ENCODE measurements at regions not wholly inside any gene's neighbourhood (a gene's known extent, or its start where the extent isn't known, plus 50 kb on each side); places are given as distances from the start of the nearest gene placed in this dataset.

- H3K27me3 ChIP-seq (ENCODE audit: insufficient read depth, low read length): no peaks in the 10 kb centered on the region
- no peaks in the 10 kb centered on the region for H3K9me3 ChIP-seq (ENCODE audit: low read length)
- no peak for TF ChIP-seq EZH2 (IDR thresholded peaks at IDR 0.05; ENCODE audit: borderline replicate concordance, low read length)
- TF ChIP-seq, protein P1, sequence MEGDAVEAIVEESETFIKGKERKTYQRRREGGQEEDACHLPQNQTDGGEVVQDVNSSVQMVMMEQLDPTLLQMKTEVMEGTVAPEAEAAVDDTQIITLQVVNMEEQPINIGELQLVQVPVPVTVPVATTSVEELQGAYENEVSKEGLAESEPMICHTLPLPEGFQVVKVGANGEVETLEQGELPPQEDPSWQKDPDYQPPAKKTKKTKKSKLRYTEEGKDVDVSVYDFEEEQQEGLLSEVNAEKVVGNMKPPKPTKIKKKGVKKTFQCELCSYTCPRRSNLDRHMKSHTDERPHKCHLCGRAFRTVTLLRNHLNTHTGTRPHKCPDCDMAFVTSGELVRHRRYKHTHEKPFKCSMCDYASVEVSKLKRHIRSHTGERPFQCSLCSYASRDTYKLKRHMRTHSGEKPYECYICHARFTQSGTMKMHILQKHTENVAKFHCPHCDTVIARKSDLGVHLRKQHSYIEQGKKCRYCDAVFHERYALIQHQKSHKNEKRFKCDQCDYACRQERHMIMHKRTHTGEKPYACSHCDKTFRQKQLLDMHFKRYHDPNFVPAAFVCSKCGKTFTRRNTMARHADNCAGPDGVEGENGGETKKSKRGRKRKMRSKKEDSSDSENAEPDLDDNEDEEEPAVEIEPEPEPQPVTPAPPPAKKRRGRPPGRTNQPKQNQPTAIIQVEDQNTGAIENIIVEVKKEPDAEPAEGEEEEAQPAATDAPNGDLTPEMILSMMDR (IDR thresholded peaks at IDR 0.05; ENCODE audit: low read length): no peak
- H3K27ac ChIP-seq (ENCODE audit: low read depth, low read length, poor library complexity, severe bottlenecking): no peak overlapping the region
- no peak overlapping the region for H2AFZ ChIP-seq (ENCODE audit: low read length)
- H3K4me2 ChIP-seq (ENCODE audit: low read length): no peak overlapping the region
- no peak overlapping the region for H3K4me3 ChIP-seq (ENCODE audit: low read depth, low read length, poor library complexity, severe bottlenecking)
- no peaks in the 10 kb centered on the region for H3K4me1 ChIP-seq (ENCODE audit: insufficient read depth, low read length, severe bottlenecking)
- no peak overlapping the region for H3K9ac ChIP-seq (ENCODE audit: low read length)
- H4K20me1 ChIP-seq (ENCODE audit: insufficient read depth, low read length): no peaks in the 10 kb centered on the region
- no peaks in the 10 kb centered on the region for H3K36me3 ChIP-seq (ENCODE audit: insufficient read depth, low read length)
- no peaks in the 10 kb centered on the region for H3K79me2 ChIP-seq (ENCODE audit: insufficient read depth, low read length)
- H3F3A ChIP-seq (ENCODE audit: insufficient read depth, low read length): no peaks in the 10 kb centered on the region
- H3K9me2 ChIP-seq (ENCODE audit: low read depth, low read length): no peaks in the 10 kb centered on the region
These were observed 444.7 kb downstream of the HS3ST3B1 start for GRCh38 chr17:14745541-14745940.

DNA sequence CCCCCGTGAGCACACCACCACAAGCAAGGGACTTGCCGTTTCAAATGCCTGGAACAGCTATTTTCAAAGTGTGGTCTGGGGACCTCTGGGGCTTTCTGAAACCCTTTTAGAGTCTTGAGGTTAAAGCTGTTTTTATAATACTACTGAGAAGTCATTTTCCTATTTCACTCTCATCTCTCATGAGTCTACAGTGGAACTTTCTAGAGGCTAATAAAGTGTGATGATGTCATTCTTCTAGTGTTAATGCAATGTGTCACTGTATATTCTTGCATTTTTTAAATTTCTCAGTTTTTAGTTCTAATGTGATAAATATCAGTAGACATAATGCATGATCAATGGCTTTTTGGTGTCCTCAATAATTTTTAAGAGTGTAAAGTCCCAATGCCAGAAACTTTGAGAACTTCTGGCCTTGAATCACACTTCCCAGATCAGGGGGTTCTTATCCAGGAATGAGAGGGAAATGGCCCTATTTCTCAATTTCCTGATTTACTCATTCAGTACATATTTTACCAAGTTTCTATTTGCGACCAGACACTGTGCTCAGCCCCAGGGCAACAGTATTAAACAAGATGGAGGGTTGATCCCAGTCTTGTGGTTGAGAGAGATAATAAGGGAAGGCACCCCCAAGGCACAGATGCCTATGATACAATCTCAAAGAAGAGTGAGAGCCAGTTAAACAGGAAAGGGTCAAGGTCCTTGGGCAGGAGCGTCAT, 444.0 kb downstream of the HS3ST3B1 start:
- Histone ChIP-seq H3F3A (ENCODE audit: insufficient read depth, low read length) (no peaks in the 10 kb centered on the region), H3K4me1 (ENCODE audit: insufficient read depth, low read length, severe bottlenecking) (no peaks in the 10 kb centered on the region), H2AFZ (ENCODE audit: low read length) (no peak overlapping the region), H3K4me2 (ENCODE audit: low read length) (no peak overlapping the region), H3K27ac (ENCODE audit: low read depth, low read length, poor library complexity, severe bottlenecking) (no peak overlapping the region), H4K20me1 (ENCODE audit: insufficient read depth, low read length) (no peaks in the 10 kb centered on the region), H3K36me3 (ENCODE audit: insufficient read depth, low read length) (no peaks in the 10 kb centered on the region), H3K9me3 (ENCODE audit: low read length) (no peaks in the 10 kb centered on the region), H3K79me2 (ENCODE audit: insufficient read depth, low read length) (no peaks in the 10 kb centered on the region), H3K9me2 (ENCODE audit: low read depth, low read length) (no peaks in the 10 kb centered on the region), H3K4me3 (ENCODE audit: low read depth, low read length, poor library complexity, severe bottlenecking) (no peak overlapping the region), H3K27me3 (ENCODE audit: insufficient read depth, low read length) (no peaks in the 10 kb centered on the region), H3K9ac (ENCODE audit: low read length) (no peak overlapping the region)
- no peak for TF ChIP-seq EZH2 (IDR thresholded peaks at IDR 0.05; ENCODE audit: borderline replicate concordance, low read length)
- TF ChIP-seq, protein P1 (IDR thresholded peaks at IDR 0.05; ENCODE audit: low read length): no peak

DNA sequence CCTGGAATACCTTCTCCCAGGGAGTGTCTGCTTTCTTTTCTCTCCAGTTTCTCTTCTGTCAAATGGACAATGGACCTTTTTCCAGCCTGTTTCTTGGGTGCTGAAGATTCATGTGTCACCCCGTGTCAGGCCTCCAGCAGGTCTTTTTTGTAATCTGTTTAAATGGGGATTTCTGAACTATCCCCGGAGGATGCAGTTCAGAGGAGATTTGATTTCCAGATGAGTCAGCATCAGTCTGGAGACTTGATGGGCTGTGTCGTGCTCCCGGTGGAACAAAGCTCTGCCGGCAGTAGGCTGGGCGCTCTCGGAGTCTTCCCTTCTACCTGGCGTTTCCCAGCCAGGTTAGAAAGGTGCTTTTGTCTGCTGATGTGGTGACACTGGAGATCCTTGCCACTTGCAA, 440.6 kb downstream of the HS3ST3B1 start:
- TF ChIP-seq EZH2 (IDR thresholded peaks at IDR 0.05; ENCODE audit: borderline replicate concordance, low read length): no peak
- TF ChIP-seq, protein P1 (IDR thresholded peaks at IDR 0.05; ENCODE audit: low read length): no peak
- H2AFZ ChIP-seq (ENCODE audit: low read length): no peak overlapping the region
- no peaks in the 10 kb centered on the region for H3K9me2 ChIP-seq (ENCODE audit: low read depth, low read length)
- H3K27ac ChIP-seq (ENCODE audit: low read depth, low read length, poor library complexity, severe bottlenecking): no peak overlapping the region
- no peak overlapping the region for H3K4me3 ChIP-seq (ENCODE audit: low read depth, low read length, poor library complexity, severe bottlenecking)
- H3F3A ChIP-seq (ENCODE audit: insufficient read depth, low read length): no peaks in the 10 kb centered on the region
- H3K27me3 ChIP-seq (ENCODE audit: insufficient read depth, low read length): no peaks in the 10 kb centered on the region
- H3K36me3 ChIP-seq (ENCODE audit: insufficient read depth, low read length): no peaks in the 10 kb centered on the region
- H3K9ac ChIP-seq (ENCODE audit: low read length): no peak overlapping the region
- H3K79me2 ChIP-seq (ENCODE audit: insufficient read depth, low read length): no peaks in the 10 kb centered on the region
- H3K4me2 ChIP-seq (ENCODE audit: low read length): no peak overlapping the region
- no peaks in the 10 kb centered on the region for H3K9me3 ChIP-seq (ENCODE audit: low read length)
- H4K20me1 ChIP-seq (ENCODE audit: insufficient read depth, low read length): no peaks in the 10 kb centered on the region
- no peaks in the 10 kb centered on the region for H3K4me1 ChIP-seq (ENCODE audit: insufficient read depth, low read length, severe bottlenecking)
